ENCODE measurements at regions not wholly inside any gene's neighbourhood (a gene's known extent, or its start where the extent isn't known, plus 50 kb on each side); places are given as distances from the start of the nearest gene placed in this dataset.

DNA sequence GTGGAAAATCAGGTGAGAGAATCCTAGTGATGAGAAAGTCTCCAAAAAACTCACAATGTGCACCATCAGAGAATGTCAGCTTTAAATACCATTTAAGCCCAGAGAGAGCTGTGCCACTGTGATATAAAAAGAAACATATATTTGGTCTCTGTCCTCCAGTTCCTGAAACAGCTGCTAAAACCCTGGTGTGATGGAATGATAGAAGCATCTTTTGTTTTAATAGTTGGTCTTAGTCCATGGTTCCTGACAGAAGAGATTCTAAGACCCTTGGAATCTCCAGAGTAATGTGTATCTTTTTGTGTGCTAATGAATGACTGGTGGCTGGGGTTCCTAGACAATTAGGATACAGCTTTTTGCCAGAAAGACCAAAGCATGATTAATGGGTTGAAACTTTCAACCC is 302.8 kb upstream of the B3GALT2 start:
- Histone ChIP-seq H3K36me3 (replicated peaks; ENCODE audit: insufficient read depth, low read depth) (no peaks in the 10 kb centered on the region), H3K4me3 (no peak overlapping the region), H3K79me2 (no peaks in the 10 kb centered on the region), H3K27ac (no peak overlapping the region), H3K9me3 (ENCODE audit: low read depth) (no peaks in the 10 kb centered on the region), H4K20me1 (ENCODE audit: insufficient read depth, poor library complexity, severe bottlenecking) (no peaks in the 10 kb centered on the region), H3K27me3 (no peaks in the 10 kb centered on the region), H3K4me1 (ENCODE audit: insufficient read depth) (peaks cover 3% of the 10 kb centered on the region), H2AFZ (no peak overlapping the region), H3K9me2 (replicated peaks; ENCODE audit: insufficient read depth) (no peaks in the 10 kb centered on the region), H3K4me2 (no peak overlapping the region)
- TF ChIP-seq EZH2 (IDR thresholded peaks at IDR 0.05; ENCODE audit: borderline replicate concordance): no peak
- TF ChIP-seq, protein P1, sequence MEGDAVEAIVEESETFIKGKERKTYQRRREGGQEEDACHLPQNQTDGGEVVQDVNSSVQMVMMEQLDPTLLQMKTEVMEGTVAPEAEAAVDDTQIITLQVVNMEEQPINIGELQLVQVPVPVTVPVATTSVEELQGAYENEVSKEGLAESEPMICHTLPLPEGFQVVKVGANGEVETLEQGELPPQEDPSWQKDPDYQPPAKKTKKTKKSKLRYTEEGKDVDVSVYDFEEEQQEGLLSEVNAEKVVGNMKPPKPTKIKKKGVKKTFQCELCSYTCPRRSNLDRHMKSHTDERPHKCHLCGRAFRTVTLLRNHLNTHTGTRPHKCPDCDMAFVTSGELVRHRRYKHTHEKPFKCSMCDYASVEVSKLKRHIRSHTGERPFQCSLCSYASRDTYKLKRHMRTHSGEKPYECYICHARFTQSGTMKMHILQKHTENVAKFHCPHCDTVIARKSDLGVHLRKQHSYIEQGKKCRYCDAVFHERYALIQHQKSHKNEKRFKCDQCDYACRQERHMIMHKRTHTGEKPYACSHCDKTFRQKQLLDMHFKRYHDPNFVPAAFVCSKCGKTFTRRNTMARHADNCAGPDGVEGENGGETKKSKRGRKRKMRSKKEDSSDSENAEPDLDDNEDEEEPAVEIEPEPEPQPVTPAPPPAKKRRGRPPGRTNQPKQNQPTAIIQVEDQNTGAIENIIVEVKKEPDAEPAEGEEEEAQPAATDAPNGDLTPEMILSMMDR (IDR thresholded peaks at IDR 0.05; ENCODE audit: poor library complexity): no peak
- no peak for TF ChIP-seq EZH2phosphoT487 (IDR thresholded peaks at IDR 0.05; ENCODE audit: low read depth, severe bottlenecking, unreplicated experiment)
- no peak for DNase-seq (ENCODE audit: low spot score)

DNA sequence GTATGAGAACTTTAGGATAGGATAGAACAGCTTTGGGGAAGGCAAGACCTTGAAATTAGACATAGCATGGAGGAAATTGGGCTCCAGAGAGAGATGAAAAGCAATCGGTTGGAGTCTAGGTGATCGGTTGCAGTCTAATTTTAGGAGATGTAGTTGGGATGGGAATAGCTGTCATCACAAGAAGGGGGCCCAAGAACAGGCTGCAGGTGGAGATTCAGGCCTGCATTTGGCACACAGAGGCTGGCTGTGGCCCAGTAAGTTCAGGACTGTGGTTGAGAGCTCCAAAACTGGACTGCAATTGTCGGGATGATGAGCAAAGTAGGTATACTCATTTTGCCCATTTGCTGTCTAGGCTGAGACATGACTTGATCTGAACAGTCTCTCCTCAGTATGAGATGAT is 301.3 kb upstream of the B3GALT2 start:
- Histone ChIP-seq H2AFZ (no peak overlapping the region), H3K27me3 (no peaks in the 10 kb centered on the region), H3K9me3 (ENCODE audit: low read depth) (no peaks in the 10 kb centered on the region), H3K4me2 (no peak overlapping the region), H3K36me3 (replicated peaks; ENCODE audit: insufficient read depth, low read depth) (no peaks in the 10 kb centered on the region), H3K9me2 (replicated peaks; ENCODE audit: insufficient read depth) (no peaks in the 10 kb centered on the region), H3K27ac (no peak overlapping the region), H4K20me1 (ENCODE audit: insufficient read depth, poor library complexity, severe bottlenecking) (no peaks in the 10 kb centered on the region), H3K4me1 (ENCODE audit: insufficient read depth) (no peaks in the 10 kb centered on the region), H3K4me3 (no peak overlapping the region), H3K79me2 (no peaks in the 10 kb centered on the region)
- WGBS (ENCODE audit: low lambda C conversion rate, missing lambda C conversion rate): 99% methylated on average over 3 of the region's 3 CpGs
- TF ChIP-seq EZH2 (IDR thresholded peaks at IDR 0.05; ENCODE audit: borderline replicate concordance): no peak
- TF ChIP-seq, protein P1 (IDR thresholded peaks at IDR 0.05; ENCODE audit: poor library complexity): no peak
- TF ChIP-seq EZH2phosphoT487 (IDR thresholded peaks at IDR 0.05; ENCODE audit: low read depth, severe bottlenecking, unreplicated experiment): no peak
- no peak for DNase-seq (ENCODE audit: low spot score)

DNA sequence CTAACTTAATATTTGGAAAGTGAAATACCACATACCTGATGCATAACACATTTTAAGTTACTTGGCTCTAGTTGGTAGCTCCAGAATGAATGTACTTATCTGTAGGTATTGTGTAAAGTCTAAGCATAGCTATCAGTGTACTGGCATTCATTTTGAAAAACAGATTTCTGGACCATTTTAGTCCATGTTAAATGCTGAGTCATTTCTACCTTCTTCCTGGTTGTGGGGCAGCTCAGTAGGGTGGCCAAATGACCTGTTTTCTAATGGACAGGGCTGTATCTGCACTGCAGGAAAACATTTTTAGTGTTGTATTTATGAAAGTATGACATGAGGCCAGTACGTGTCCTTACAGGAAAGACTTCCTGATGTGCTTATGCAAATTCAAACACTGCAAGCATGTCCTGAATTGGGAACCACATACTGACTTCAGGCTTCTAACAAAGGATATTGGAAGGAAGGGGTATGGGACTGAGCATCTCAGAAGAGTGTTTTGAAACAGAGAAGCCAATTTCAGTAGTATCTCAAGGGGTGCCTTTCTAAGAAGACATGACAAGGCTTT is 300.3 kb upstream of the B3GALT2 start:
- H3K4me2 ChIP-seq: no peak overlapping the region
- no peaks in the 10 kb centered on the region for H3K36me3 ChIP-seq (replicated peaks; ENCODE audit: insufficient read depth, low read depth)
- peak overlapping the region; percentile 60 for H2AFZ ChIP-seq
- no peaks in the 10 kb centered on the region for H4K20me1 ChIP-seq (ENCODE audit: insufficient read depth, poor library complexity, severe bottlenecking)
- H3K9me3 ChIP-seq (ENCODE audit: low read depth): no peaks in the 10 kb centered on the region
- no peak overlapping the region for H3K4me3 ChIP-seq
- WGBS (ENCODE audit: low lambda C conversion rate, missing lambda C conversion rate): 64% methylated on average over 1 of the region's 1 CpG
- no peaks in the 10 kb centered on the region for H3K79me2 ChIP-seq
- DNase-seq (ENCODE audit: low spot score): no peak
- no peaks in the 10 kb centered on the region for H3K9me2 ChIP-seq (replicated peaks; ENCODE audit: insufficient read depth)
- H3K27me3 ChIP-seq: no peaks in the 10 kb centered on the region
- TF ChIP-seq EZH2 (IDR thresholded peaks at IDR 0.05; ENCODE audit: borderline replicate concordance): no peak
- no peak for TF ChIP-seq EZH2phosphoT487 (IDR thresholded peaks at IDR 0.05; ENCODE audit: low read depth, severe bottlenecking, unreplicated experiment)
- TF ChIP-seq, protein P1 (IDR thresholded peaks at IDR 0.05; ENCODE audit: poor library complexity): no peak
- no peak overlapping the region for H3K27ac ChIP-seq
- H3K4me1 ChIP-seq (ENCODE audit: insufficient read depth): no peaks in the 10 kb centered on the region

GRCh38 chr1:193480755-193481154 is 294.3 kb upstream of the B3GALT2 start:
- Histone ChIP-seq H3K9me2 (replicated peaks; ENCODE audit: insufficient read depth) (no peaks in the 10 kb centered on the region), H2AFZ (no peak overlapping the region), H3K27ac (no peak overlapping the region), H4K20me1 (ENCODE audit: insufficient read depth, poor library complexity, severe bottlenecking) (no peaks in the 10 kb centered on the region), H3K4me2 (no peak overlapping the region), H3K9me3 (ENCODE audit: low read depth) (no peaks in the 10 kb centered on the region), H3K4me3 (no peak overlapping the region), H3K36me3 (replicated peaks; ENCODE audit: insufficient read depth, low read depth) (no peaks in the 10 kb centered on the region), H3K4me1 (ENCODE audit: insufficient read depth) (no peaks in the 10 kb centered on the region), H3K79me2 (no peaks in the 10 kb centered on the region), H3K27me3 (no peaks in the 10 kb centered on the region)
- 58% methylated on average over 1 of the region's 1 CpG for WGBS (ENCODE audit: low lambda C conversion rate, missing lambda C conversion rate)
- no peak for TF ChIP-seq EZH2phosphoT487 (IDR thresholded peaks at IDR 0.05; ENCODE audit: low read depth, severe bottlenecking, unreplicated experiment)
- TF ChIP-seq, protein P1 (IDR thresholded peaks at IDR 0.05; ENCODE audit: poor library complexity): no peak
- no peak for DNase-seq (ENCODE audit: low spot score)
